MCF 10A (cell line): ENCODE measurements at regions not wholly inside any gene's neighbourhood (a gene's known extent, or its start where the extent isn't known, plus 50 kb on each side); places are given as distances from the start of the nearest gene placed in this dataset.
"Not testable (repeated sequence)": the region's sequence is repeated elsewhere in the genome, so short reads cannot be mapped to it uniquely, and the experiment has no call there.

Experiments
- BruUV-seq: library from RNA; stranded (reverse); fragments of 400-500 nt; replicated peaks from 2 replicates; lab custom pipeline; 2021; lab: Mats Ljungman, UMichigan
- CTCF ChIA-PET: fragments of 300-600 bp; sonication (Branson Sonifier 250); formaldehyde crosslinking; extraction: SDS; loops from one replicate; lab custom pipeline; 2021; ENCODE audit warnings: antibody characterized with exemption, inconsistent platforms; lab: Yijun Ruan, JAX
- POLR2A ChIA-PET: fragments of 300-600, 350-650 bp; sonication (Branson Sonifier 250); formaldehyde crosslinking; extraction: SDS; loops from one replicate; lab custom pipeline; 2020; ENCODE audit warnings: antibody characterized with exemption, inconsistent platforms; lab: Yijun Ruan, JAX
- DNase-seq: peaks from one replicate; pipeline ENCODE4 v3.0.0-alpha.2; 2018; ENCODE audit not compliant: unreplicated experiment
- H3K27ac Mint-ChIP-seq: one replicate; pipeline ENCODE4 v1.8.0; 2022; ENCODE audit warnings: mild to moderate bottlenecking, low read depth, mixed read lengths; ENCODE audit not compliant: unreplicated experiment
- H3K27me3 Mint-ChIP-seq: one replicate; pipeline ENCODE4 v1.8.0; 2022; ENCODE audit warnings: mixed read lengths; ENCODE audit not compliant: insufficient read depth, unreplicated experiment
- H3K36me3 Mint-ChIP-seq: one replicate; pipeline ENCODE4 v1.8.0; 2022; ENCODE audit warnings: mild to moderate bottlenecking, moderate library complexity, mixed read lengths; ENCODE audit not compliant: insufficient read depth, unreplicated experiment
- H3K4me1 Mint-ChIP-seq: one replicate; pipeline ENCODE4 v1.8.0; 2022; ENCODE audit warnings: mixed read lengths; ENCODE audit not compliant: insufficient read depth, unreplicated experiment
- H3K4me3 Mint-ChIP-seq: one replicate; pipeline ENCODE4 v1.8.0; 2022; ENCODE audit warnings: mild to moderate bottlenecking, moderate library complexity, mixed read lengths; ENCODE audit not compliant: unreplicated experiment
- H3K9me3 Mint-ChIP-seq: one replicate; pipeline ENCODE4 v1.8.0; 2022; ENCODE audit warnings: mixed read lengths; ENCODE audit not compliant: unreplicated experiment
- intact Hi-C: fragments of 100-400 bp; cut with micrococcal nuclease; formaldehyde crosslinking; loops from 2 replicates; pipeline ENCODE4 v1.14.1; 2022
- TF ChIP-seq, protein P1 (sequence below): fragments of 200-600 bp; IDR thresholded peaks from one replicate; pipeline ENCODE4 v1.8.0; 2022; ENCODE audit warnings: antibody characterized with exemption, mild to moderate bottlenecking; ENCODE audit not compliant: unreplicated experiment

DNA sequence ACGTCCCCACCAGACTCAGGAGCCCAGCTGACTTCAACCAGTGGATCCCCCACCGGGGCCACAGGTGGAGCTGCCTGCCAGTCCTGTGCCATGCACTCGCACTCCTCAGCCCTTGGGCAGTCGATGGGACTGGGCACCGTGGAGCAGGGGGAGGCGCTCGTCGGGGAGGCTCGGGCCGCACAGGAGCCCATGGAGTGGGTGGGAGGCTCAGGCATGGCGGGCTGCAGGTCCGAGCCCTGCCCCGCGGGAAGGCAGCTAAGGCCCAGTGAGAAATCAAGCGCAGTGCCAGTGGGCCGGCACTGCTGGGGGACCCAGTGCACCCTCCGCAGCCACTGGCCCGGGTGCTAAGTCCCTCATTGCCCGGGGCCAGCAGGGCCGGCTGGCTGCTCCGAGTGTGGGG, 52.3 kb upstream of the LRRC30 start:
- H3K27me3 Mint-ChIP-seq, result peaks cover 35% of the 10 kb centered on the region
- CTCF ChIA-PET, result interaction anchor here (0.6 to 3.8 kb wide), 16 partner anchors 8 to 1714 kb away, joined by 3 to 69 read pairs (median 6); no protein-coding TSS in a partner anchor
- H3K4me1 Mint-ChIP-seq, H3K4me3 Mint-ChIP-seq, POLR2A ChIA-PET, intact Hi-C loops, H3K9me3 Mint-ChIP-seq, H3K27ac Mint-ChIP-seq, H3K36me3 Mint-ChIP-seq, BruUV-seq, DNase-seq: not testable (repeated sequence)

DNA sequence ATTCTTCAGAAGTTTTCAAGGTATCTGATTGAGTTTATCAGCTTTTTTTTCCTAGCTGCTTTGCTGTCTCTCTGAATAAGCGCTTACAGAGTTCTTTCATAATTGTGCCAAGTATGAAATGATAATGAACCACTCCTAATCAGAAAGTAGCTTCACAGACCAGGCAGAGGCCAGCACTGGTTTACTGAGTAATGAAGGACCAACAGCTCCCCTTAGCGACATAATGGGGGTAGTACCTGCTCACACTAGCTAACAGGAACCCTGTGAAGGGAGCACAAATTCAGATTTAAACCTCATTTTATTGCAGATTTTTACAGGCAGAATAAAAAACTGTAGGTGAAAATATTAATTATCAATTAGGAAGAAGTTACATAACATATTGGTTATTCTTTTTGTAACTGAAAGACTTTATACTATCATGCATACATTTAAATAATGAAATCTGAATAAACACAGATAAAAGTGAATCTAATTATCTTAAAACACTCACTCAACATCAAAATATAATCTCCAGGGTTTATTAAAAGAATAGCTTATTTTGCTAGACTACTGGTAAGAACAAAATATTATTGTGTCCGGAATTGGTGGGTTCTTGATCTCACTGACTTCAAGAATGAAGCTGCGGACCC, 53.7 kb upstream of the LRRC30 start:
- DNase-seq, result peak; percentile 78
- TF ChIP-seq, protein P1, sequence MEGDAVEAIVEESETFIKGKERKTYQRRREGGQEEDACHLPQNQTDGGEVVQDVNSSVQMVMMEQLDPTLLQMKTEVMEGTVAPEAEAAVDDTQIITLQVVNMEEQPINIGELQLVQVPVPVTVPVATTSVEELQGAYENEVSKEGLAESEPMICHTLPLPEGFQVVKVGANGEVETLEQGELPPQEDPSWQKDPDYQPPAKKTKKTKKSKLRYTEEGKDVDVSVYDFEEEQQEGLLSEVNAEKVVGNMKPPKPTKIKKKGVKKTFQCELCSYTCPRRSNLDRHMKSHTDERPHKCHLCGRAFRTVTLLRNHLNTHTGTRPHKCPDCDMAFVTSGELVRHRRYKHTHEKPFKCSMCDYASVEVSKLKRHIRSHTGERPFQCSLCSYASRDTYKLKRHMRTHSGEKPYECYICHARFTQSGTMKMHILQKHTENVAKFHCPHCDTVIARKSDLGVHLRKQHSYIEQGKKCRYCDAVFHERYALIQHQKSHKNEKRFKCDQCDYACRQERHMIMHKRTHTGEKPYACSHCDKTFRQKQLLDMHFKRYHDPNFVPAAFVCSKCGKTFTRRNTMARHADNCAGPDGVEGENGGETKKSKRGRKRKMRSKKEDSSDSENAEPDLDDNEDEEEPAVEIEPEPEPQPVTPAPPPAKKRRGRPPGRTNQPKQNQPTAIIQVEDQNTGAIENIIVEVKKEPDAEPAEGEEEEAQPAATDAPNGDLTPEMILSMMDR, result peak; percentile 84
- intact Hi-C loops, result loop anchor here (1.0 kb wide), 3 partner anchors 139 to 257 kb away; no protein-coding TSS in a partner anchor

DNA sequence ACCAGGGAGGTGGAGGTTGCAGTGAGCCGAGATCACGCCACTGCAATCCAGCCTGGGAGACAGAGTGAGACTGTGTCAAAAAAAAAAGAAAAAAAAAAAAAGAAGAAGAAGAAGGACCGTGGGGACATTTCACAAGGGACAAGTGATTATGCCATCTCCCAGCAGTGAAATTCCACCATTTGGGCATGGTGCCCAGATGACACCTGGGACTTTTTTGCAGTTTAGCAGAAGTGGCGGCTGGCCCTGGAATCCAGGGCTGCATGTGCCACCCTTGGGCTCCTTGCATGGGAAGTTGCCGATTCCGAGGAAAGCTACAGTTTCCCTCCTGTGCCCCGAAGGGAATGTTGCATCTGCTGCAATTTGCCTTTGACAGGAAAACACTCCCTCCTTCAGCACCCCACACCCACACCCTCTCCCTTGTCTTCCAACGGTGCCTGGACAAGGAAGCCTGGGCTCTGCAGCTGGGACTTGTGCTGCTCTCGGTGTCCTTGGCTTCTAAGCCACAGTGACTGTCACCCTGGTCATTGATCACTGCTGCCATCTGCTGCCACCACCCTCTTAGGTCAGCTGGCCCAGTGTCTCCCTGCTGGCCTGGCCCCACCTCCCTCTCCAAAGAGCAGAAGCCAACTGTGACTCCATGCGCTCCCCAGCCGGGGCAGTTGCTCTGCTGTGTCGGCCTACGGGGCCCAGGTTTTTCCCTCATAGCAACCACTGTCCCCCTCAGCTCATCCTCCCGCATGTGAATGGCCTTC, 56.4 kb upstream of the LRRC30 start:
- H3K4me1 Mint-ChIP-seq, result no peaks in the 10 kb centered on the region
- ChIA-PET POLR2A (no interaction called here), CTCF (interaction anchor here (0.5 to 1.5 kb wide), 11 partner anchors 16 to 1578 kb away, joined by 3 to 5 read pairs (median 3); no protein-coding TSS in a partner anchor)
- DNase-seq, result no peak
- no peaks in the 10 kb centered on the region for H3K9me3 Mint-ChIP-seq
- no peak overlapping the region for H3K4me3 Mint-ChIP-seq
- no TSS peak for BruUV-seq
- TF ChIP-seq, protein P1, result no peak
- H3K27me3 Mint-ChIP-seq, result peaks cover 2% of the 10 kb centered on the region
- H3K27ac Mint-ChIP-seq, result no peak overlapping the region
- no peaks in the 10 kb centered on the region for H3K36me3 Mint-ChIP-seq
- intact Hi-C loops, result no loop called here

More for the DNA sequence above, 53.7 kb upstream of the LRRC30 start:
- no peaks in the 10 kb centered on the region for H3K4me1 Mint-ChIP-seq
- no peaks in the 10 kb centered on the region for H3K9me3 Mint-ChIP-seq
- peaks cover 29% of the 10 kb centered on the region for H3K27me3 Mint-ChIP-seq
- BruUV-seq, result no TSS peak
- H3K36me3 Mint-ChIP-seq, result no peaks in the 10 kb centered on the region
- CTCF ChIA-PET, result interaction anchor here (0.5 to 3.8 kb wide), 54 partner anchors 9 to 1475 kb away, joined by 3 to 69 read pairs (median 4); no protein-coding TSS in a partner anchor
- H3K27ac Mint-ChIP-seq, result no peak overlapping the region
- POLR2A ChIA-PET, result interaction anchor here (0.8 kb wide), 1 partner anchor 139 kb away, joined by 3 read pairs; no protein-coding TSS in a partner anchor
- no peak overlapping the region for H3K4me3 Mint-ChIP-seq

DNA sequence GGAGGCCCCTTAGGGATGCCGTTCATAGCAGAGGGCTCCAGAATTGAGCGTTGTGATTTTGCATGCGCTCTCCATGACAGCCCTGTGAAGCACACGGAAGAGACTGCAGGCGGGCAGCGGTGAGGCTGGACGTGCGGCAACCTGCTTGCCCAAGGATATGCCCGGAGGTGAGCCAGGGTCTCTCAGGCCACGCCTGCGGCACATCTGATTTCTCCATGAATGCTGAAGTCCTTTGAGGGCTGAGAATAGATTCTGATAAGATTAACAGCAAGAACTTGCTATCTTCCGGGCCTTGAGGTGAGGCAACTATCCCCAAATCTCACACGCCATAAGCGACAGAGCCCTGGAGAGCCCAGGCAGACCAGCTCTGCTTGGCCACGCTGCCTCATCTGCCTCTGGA, 55.6 kb upstream of the LAMA1 start:
- H3K4me3 Mint-ChIP-seq, result no peak overlapping the region
- no peak for DNase-seq
- no peaks in the 10 kb centered on the region for H3K4me1 Mint-ChIP-seq
- intact Hi-C loops, result no loop called here
- CTCF ChIA-PET, result interaction anchor here (0.6 to 1.3 kb wide), 6 partner anchors 8 to 1798 kb away, joined by 3 to 5 read pairs (median 3); no protein-coding TSS in a partner anchor
- no peaks in the 10 kb centered on the region for H3K27me3 Mint-ChIP-seq
- no TSS peak for BruUV-seq
- H3K36me3 Mint-ChIP-seq, result no peaks in the 10 kb centered on the region
- no peak overlapping the region for H3K27ac Mint-ChIP-seq
- POLR2A ChIA-PET, result no interaction called here
- H3K9me3 Mint-ChIP-seq, result no peaks in the 10 kb centered on the region
- TF ChIP-seq, protein P1, result no peak
